NOMO-1 (cell line): ENCODE measurements at regions not wholly inside any gene's neighbourhood (a gene's known extent, or its start where the extent isn't known, plus 50 kb on each side); places are given as distances from the start of the nearest gene placed in this dataset.

Source experiments
- DNase-seq, 2 experiments: peaks; one replicate each; lab custom pipeline; 2025; ENCODE audit not compliant: unreplicated experiment in 2 of 2; lab: John Stamatoyannopoulos, UW

- DNase-seq: peak in 1 of 2 experiments; percentile 44
Observed at GRCh38 chr4:115292320-115293092, 179.1 kb upstream of the NDST4 start.

GRCh38 chr4:115287426-115287825 is 174.0 kb upstream of the NDST4 start:
- no peak for DNase-seq

GRCh38 chr4:115279330-115279729 is 165.9 kb upstream of the NDST4 start:
- DNase-seq: peak; percentile 35 to 72

- DNase-seq: no peak
Observed at GRCh38 chr4:115278830-115279229, 165.4 kb upstream of the NDST4 start.

- DNase-seq: peak; percentile 10 to 68
Observed at GRCh38 chr4:115275615-115276014, 162.2 kb upstream of the NDST4 start.

GRCh38 chr4:115274545-115274944 is 161.1 kb upstream of the NDST4 start:
- DNase-seq: peak; percentile 24 to 89

- DNase-seq: no peak
Observed at GRCh38 chr4:115272594-115272993, 159.2 kb upstream of the NDST4 start.

- DNase-seq: peak in 1 of 2 experiments; percentile 11
Observed at GRCh38 chr4:115272185-115272584, 158.8 kb upstream of the NDST4 start.

- no peak for DNase-seq
Observed at GRCh38 chr4:115260195-115260594, 146.8 kb upstream of the NDST4 start.

- DNase-seq: peak in 1 of 2 experiments; percentile 2
Observed at GRCh38 chr4:115259642-115260041, 146.2 kb upstream of the NDST4 start.

GRCh38 chr4:115249808-115250207 is 136.4 kb upstream of the NDST4 start:
- no peak for DNase-seq

- DNase-seq: peak; percentile 59 to 80
Observed at GRCh38 chr4:115234405-115235093, 121.1 kb upstream of the NDST4 start.

GRCh38 chr4:115233600-115233999 is 120.2 kb upstream of the NDST4 start:
- peak in 1 of 2 experiments; percentile 20 for DNase-seq

- no peak for DNase-seq
Observed at GRCh38 chr4:115229873-115230272, 116.5 kb upstream of the NDST4 start.

GRCh38 chr4:115228851-115229250 is 115.4 kb upstream of the NDST4 start:
- DNase-seq: no peak

GRCh38 chr4:115222061-115222460 is 108.6 kb upstream of the NDST4 start:
- DNase-seq: no peak

GRCh38 chr4:115219862-115220261 is 106.4 kb upstream of the NDST4 start:
- no peak for DNase-seq

GRCh38 chr4:115219315-115219860 is 106.0 kb upstream of the NDST4 start:
- peak in 1 of 2 experiments; percentile 34 for DNase-seq

- DNase-seq: no peak
Observed at GRCh38 chr4:115215935-115216334, 102.5 kb upstream of the NDST4 start.

- peak in 1 of 2 experiments; percentile 47 for DNase-seq
Observed at GRCh38 chr4:115213716-115214115, 100.3 kb upstream of the NDST4 start.

GRCh38 chr4:115201042-115201330 is 87.6 kb upstream of the NDST4 start:
- DNase-seq: no peak
